ENCODE measurements at regions not wholly inside any gene's neighbourhood (a gene's known extent, or its start where the extent isn't known, plus 50 kb on each side); places are given as distances from the start of the nearest gene placed in this dataset.

GRCh38 chr2:172322049-172322448, 105.3 kb upstream of the ITGA6 start:
- no peak for DNase-seq (ENCODE audit: unreplicated experiment)
- CTCF ChIA-PET: no interaction called here
- Mint-ChIP-seq H3K4me3 (ENCODE audit: unreplicated experiment) (no peak overlapping the region), H3K27ac (ENCODE audit: low read depth, unreplicated experiment) (no peak overlapping the region), H3K36me3 (ENCODE audit: insufficient read depth, unreplicated experiment) (no peaks in the 10 kb centered on the region), H3K9me3 (ENCODE audit: unreplicated experiment) (no peaks in the 10 kb centered on the region), H3K27me3 (ENCODE audit: insufficient read depth, unreplicated experiment) (no peaks in the 10 kb centered on the region), H3K4me1 (ENCODE audit: insufficient read depth, unreplicated experiment) (peaks cover 6% of the 10 kb centered on the region)
- no peak for TF ChIP-seq CTCF (IDR thresholded peaks at IDR 0.05; ENCODE audit: unreplicated experiment)
- intact Hi-C loops (cut with micrococcal nuclease): no loop called here
- no TSS peak for BruUV-seq (replicated peaks)
- POLR2A ChIA-PET: interaction anchor here (0.7 kb wide), 1 partner anchor 137 kb away, joined by 3 read pairs; no protein-coding TSS in a partner anchor

- no peak for TF ChIP-seq CTCF (IDR thresholded peaks at IDR 0.05; ENCODE audit: unreplicated experiment)
- no peak for DNase-seq (ENCODE audit: unreplicated experiment)
- no peaks in the 10 kb centered on the region for H3K36me3 Mint-ChIP-seq (ENCODE audit: insufficient read depth, unreplicated experiment)
- no peak overlapping the region for H3K4me3 Mint-ChIP-seq (ENCODE audit: unreplicated experiment)
- CTCF ChIA-PET: interaction anchor here (0.5 kb wide), 1 partner anchor 149 kb away, joined by 3 read pairs; no protein-coding TSS in a partner anchor
- no peak overlapping the region for H3K27ac Mint-ChIP-seq (ENCODE audit: low read depth, unreplicated experiment)
- H3K4me1 Mint-ChIP-seq (ENCODE audit: insufficient read depth, unreplicated experiment): peaks cover 6% of the 10 kb centered on the region
- no TSS peak for BruUV-seq (replicated peaks)
- intact Hi-C loops (cut with micrococcal nuclease): no loop called here
- H3K27me3 Mint-ChIP-seq (ENCODE audit: insufficient read depth, unreplicated experiment): no peaks in the 10 kb centered on the region
- H3K9me3 Mint-ChIP-seq (ENCODE audit: unreplicated experiment): peaks cover 7% of the 10 kb centered on the region
- POLR2A ChIA-PET: no interaction called here
Measured at GRCh38 chr2:172323256-172323655, 104.1 kb upstream of the ITGA6 start.

- peaks cover 6% of the 10 kb centered on the region for H3K4me1 Mint-ChIP-seq (ENCODE audit: insufficient read depth, unreplicated experiment)
- intact Hi-C loops (cut with micrococcal nuclease): no loop called here
- ChIA-PET CTCF (interaction anchor here (0.5 kb wide), 1 partner anchor 150 kb away, joined by 3 read pairs; no protein-coding TSS in a partner anchor), POLR2A (no interaction called here)
- H3K9me3 Mint-ChIP-seq (ENCODE audit: unreplicated experiment): peaks cover 7% of the 10 kb centered on the region
- H3K4me3 Mint-ChIP-seq (ENCODE audit: unreplicated experiment): no peak overlapping the region
- BruUV-seq (replicated peaks): no TSS peak
- no peak overlapping the region for H3K27ac Mint-ChIP-seq (ENCODE audit: low read depth, unreplicated experiment)
- no peak for DNase-seq (ENCODE audit: unreplicated experiment)
- TF ChIP-seq CTCF (IDR thresholded peaks at IDR 0.05; ENCODE audit: unreplicated experiment): no peak
- no peaks in the 10 kb centered on the region for H3K27me3 Mint-ChIP-seq (ENCODE audit: insufficient read depth, unreplicated experiment)
- H3K36me3 Mint-ChIP-seq (ENCODE audit: insufficient read depth, unreplicated experiment): no peaks in the 10 kb centered on the region
Measured at GRCh38 chr2:172323861-172324597, 103.4 kb upstream of the ITGA6 start.

- POLR2A ChIA-PET: interaction anchor here (0.7 kb wide), 1 partner anchor 108 kb away, joined by 4 read pairs; no protein-coding TSS in a partner anchor
- H3K9me3 Mint-ChIP-seq (ENCODE audit: unreplicated experiment): peaks cover 7% of the 10 kb centered on the region
- no peak for TF ChIP-seq CTCF (IDR thresholded peaks at IDR 0.05; ENCODE audit: unreplicated experiment)
- no peak overlapping the region for H3K4me3 Mint-ChIP-seq (ENCODE audit: unreplicated experiment)
- H3K27me3 Mint-ChIP-seq (ENCODE audit: insufficient read depth, unreplicated experiment): no peaks in the 10 kb centered on the region
- no TSS peak for BruUV-seq (replicated peaks)
- DNase-seq (ENCODE audit: unreplicated experiment): no peak
- CTCF ChIA-PET: interaction anchor here (0.6 kb wide), 1 partner anchor 14 kb away, joined by 3 read pairs; no protein-coding TSS in a partner anchor
- H3K4me1 Mint-ChIP-seq (ENCODE audit: insufficient read depth, unreplicated experiment): peaks cover 6% of the 10 kb centered on the region
- H3K36me3 Mint-ChIP-seq (ENCODE audit: insufficient read depth, unreplicated experiment): no peaks in the 10 kb centered on the region
- intact Hi-C loops (cut with micrococcal nuclease): no loop called here
- H3K27ac Mint-ChIP-seq (ENCODE audit: low read depth, unreplicated experiment): no peak overlapping the region
Measured at GRCh38 chr2:172326211-172326509, 101.2 kb upstream of the ITGA6 start.

Data from MCF 10A (cell line).